ENCODE measurements at regions not wholly inside any gene's neighbourhood (a gene's known extent, or its start where the extent isn't known, plus 50 kb on each side); places are given as distances from the start of the nearest gene placed in this dataset.
"Not testable (repeated sequence)": the region's sequence is repeated elsewhere in the genome, so short reads cannot be mapped to it uniquely, and the experiment has no call there.

- in situ Hi-C loops (cut with MboI; ENCODE audit: low sequenced_read_pairs, unreplicated experiment): no loop called here
- DNase-seq (ENCODE audit: low spot score): no peak
- TF ChIP-seq, protein P1, sequence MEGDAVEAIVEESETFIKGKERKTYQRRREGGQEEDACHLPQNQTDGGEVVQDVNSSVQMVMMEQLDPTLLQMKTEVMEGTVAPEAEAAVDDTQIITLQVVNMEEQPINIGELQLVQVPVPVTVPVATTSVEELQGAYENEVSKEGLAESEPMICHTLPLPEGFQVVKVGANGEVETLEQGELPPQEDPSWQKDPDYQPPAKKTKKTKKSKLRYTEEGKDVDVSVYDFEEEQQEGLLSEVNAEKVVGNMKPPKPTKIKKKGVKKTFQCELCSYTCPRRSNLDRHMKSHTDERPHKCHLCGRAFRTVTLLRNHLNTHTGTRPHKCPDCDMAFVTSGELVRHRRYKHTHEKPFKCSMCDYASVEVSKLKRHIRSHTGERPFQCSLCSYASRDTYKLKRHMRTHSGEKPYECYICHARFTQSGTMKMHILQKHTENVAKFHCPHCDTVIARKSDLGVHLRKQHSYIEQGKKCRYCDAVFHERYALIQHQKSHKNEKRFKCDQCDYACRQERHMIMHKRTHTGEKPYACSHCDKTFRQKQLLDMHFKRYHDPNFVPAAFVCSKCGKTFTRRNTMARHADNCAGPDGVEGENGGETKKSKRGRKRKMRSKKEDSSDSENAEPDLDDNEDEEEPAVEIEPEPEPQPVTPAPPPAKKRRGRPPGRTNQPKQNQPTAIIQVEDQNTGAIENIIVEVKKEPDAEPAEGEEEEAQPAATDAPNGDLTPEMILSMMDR (IDR thresholded peaks at IDR 0.05; ENCODE audit: borderline replicate concordance, control extremely low read depth, extremely low read depth, insufficient read depth, missing control alignments): no peak
Observed at GRCh38 chr2:149766339-149766738, 178.8 kb upstream of the MMADHC start.

GRCh38 chr2:149765636-149766035 is 178.1 kb upstream of the MMADHC start:
- in situ Hi-C loops (cut with MboI; ENCODE audit: low sequenced_read_pairs, unreplicated experiment): no loop called here
- TF ChIP-seq, protein P1 (IDR thresholded peaks at IDR 0.05; ENCODE audit: borderline replicate concordance, control extremely low read depth, extremely low read depth, insufficient read depth, missing control alignments): no peak
- no peak for DNase-seq (ENCODE audit: low spot score)

- no peak for DNase-seq (ENCODE audit: low spot score)
- in situ Hi-C loops (cut with MboI; ENCODE audit: low sequenced_read_pairs, unreplicated experiment): no loop called here
Observed at GRCh38 chr2:149765003-149765402, 177.4 kb upstream of the MMADHC start.

DNA sequence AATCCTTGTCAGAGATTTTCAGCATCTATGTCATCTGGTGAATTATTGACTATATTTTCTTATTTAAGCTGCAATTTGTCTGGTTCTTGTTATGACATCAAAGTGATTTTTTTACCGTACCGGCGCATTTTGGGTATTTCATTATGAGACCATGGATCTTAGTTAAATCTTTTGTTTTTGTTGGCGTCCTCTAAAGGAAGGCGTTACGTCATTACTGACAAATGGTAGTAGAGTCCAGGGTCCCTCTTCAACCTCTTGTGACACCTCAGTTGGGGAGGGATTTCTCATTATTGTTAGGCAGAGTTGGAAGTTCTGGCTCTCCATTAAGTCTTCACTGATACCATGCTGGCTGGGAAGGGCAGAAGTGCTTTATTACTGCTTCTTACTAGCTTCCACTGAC is 175.8 kb upstream of the MMADHC start:
- TF ChIP-seq, protein P1 (IDR thresholded peaks at IDR 0.05; ENCODE audit: borderline replicate concordance, control extremely low read depth, extremely low read depth, insufficient read depth, missing control alignments): no peak
- in situ Hi-C loops (cut with MboI; ENCODE audit: low sequenced_read_pairs, unreplicated experiment): no loop called here
- no peak for DNase-seq (ENCODE audit: low spot score)

More at GRCh38 chr2:149765003-149765402, 177.4 kb upstream of the MMADHC start:
- TF ChIP-seq, protein P1 (IDR thresholded peaks at IDR 0.05; ENCODE audit: borderline replicate concordance, control extremely low read depth, extremely low read depth, insufficient read depth, missing control alignments): no peak

DNA sequence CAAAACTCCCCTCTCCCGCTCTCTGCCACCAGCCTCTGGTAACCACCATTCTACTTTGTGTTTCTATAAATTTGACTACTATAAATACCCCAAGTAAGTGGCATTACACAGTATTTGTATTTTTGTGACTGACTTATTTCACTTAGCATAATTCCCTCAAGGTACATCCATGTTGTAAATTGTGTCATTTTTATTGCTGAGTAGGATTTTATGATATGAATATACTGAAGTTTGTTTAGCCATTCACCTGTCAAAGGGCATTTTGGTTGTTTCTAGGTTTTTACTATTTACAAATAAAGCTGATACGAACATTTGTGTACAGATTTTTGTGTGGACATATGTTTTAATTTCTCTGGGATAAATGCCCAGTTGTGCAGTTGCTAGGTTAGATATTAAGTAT is 174.0 kb upstream of the MMADHC start:
- DNase-seq (ENCODE audit: low spot score): no peak
- TF ChIP-seq, protein P1 (IDR thresholded peaks at IDR 0.05; ENCODE audit: borderline replicate concordance, control extremely low read depth, extremely low read depth, insufficient read depth, missing control alignments): no peak
- in situ Hi-C loops (cut with MboI; ENCODE audit: low sequenced_read_pairs, unreplicated experiment): no loop called here

DNA sequence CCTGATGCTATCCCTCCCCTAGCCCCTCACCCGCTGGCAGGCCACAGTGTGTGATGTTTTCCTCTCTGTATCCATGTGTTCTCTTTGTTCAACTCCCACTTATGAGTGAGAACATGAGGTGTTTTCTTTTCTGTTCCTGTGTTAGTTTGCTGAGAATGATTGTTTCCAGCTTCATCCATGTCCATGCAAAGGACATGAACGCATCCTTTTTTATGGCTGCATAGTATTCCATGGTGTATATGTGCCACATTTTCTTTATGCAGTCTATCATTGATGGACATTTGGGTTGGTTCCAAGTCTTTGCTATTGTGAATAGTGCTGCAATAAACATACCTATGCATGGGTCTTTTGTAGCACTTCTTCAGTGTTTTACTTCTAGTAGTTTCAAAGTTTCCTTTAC is 171.8 kb upstream of the MMADHC start:
- in situ Hi-C loops (cut with MboI; ENCODE audit: low sequenced_read_pairs, unreplicated experiment); DNase-seq (ENCODE audit: low spot score): not testable (repeated sequence)

- DNase-seq (ENCODE audit: low spot score); in situ Hi-C loops (cut with MboI; ENCODE audit: low sequenced_read_pairs, unreplicated experiment): not testable (repeated sequence)
Observed at GRCh38 chr2:149754722-149755121, 167.1 kb upstream of the MMADHC start.

DNA sequence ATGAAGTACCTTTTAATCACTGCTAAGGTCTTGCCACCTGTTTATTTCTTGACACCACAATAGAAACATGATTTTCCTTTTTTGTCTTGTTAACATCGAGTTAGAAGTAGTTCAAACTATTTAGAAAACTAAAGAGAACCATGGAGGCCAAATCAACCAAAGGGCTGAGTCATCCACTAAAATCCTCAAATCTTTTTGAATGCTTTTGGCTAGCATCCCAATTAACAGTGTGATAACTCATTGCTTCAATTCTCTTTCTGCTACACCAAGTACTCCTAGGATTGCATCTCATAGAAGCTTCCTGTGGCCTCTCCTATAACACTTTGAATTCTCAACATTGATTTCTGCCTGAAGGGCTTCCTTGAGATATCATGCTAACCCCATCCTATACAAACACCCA is 159.9 kb upstream of the MMADHC start:
- TF ChIP-seq, protein P1 (IDR thresholded peaks at IDR 0.05; ENCODE audit: borderline replicate concordance, control extremely low read depth, extremely low read depth, insufficient read depth, missing control alignments): no peak
- in situ Hi-C loops (cut with MboI; ENCODE audit: low sequenced_read_pairs, unreplicated experiment): no loop called here
- no peak for DNase-seq (ENCODE audit: low spot score)
